Heart left ventricle (tissue), 16 donors: ENCODE measurements at regions not wholly inside any gene's neighbourhood (a gene's known extent, or its start where the extent isn't known, plus 50 kb on each side); places are given as distances from the start of the nearest gene placed in this dataset.

Experiments used
- ATAC-seq, 4 donors: fragments of 200-7000 bp; cut with Tn5 transposase; one replicate each; pipeline ENCODE4 v1.9.1; 2020 to 2022; ENCODE audit warnings: moderate library complexity in 4 of 4, mild to moderate bottlenecking in 3 of 4, moderate number of reproducible peaks in 1 of 4
- DNase-seq, 5 donors: peaks; one replicate each; pipeline ENCODE4 v3.0.0-alpha.2; 2020
- H3K27ac ChIP-seq, 12 donors: fragments of 200-600 bp; sonication (generic) in 4 of 12; one replicate each; pipeline versions ENCODE4 v1.5.0 to v1.8.0; 2016 to 2022; ENCODE audit warnings: mild to moderate bottlenecking in 2 of 12
- H3K27me3 ChIP-seq, 9 donors: fragments of 200-600 bp; sonication (generic) in 2 of 9; one replicate each; pipeline versions ENCODE4 v1.5.1 to v1.8.0; 2016 to 2022; ENCODE audit warnings: mild to moderate bottlenecking in 3 of 9
- H3K36me3 ChIP-seq, 9 donors: fragments of 200-600 bp; sonication (generic) in 2 of 9; one replicate each; pipeline versions ENCODE4 v1.5.0 to v1.8.0; 2018 to 2022; ENCODE audit warnings: mild to moderate bottlenecking in 2 of 9
- H3K4me1 ChIP-seq, 12 donors: fragments of 200-600 bp; sonication (generic) in 4 of 12; one replicate each; pipeline versions ENCODE4 v1.5.0 to v1.8.0; 2016 to 2022; ENCODE audit warnings: mild to moderate bottlenecking in 3 of 12
- H3K4me3 ChIP-seq, 12 donors: fragments of 200-600 bp; sonication (generic) in 4 of 12; one replicate each; pipeline versions ENCODE4 v1.5.0 to v1.8.0; 2017 to 2022; ENCODE audit warnings: mild to moderate bottlenecking in 9 of 12, moderate library complexity in 4 of 12
- H3K9me3 ChIP-seq, 12 donors: fragments of 200-600 bp; sonication (generic) in 4 of 12; one replicate each; pipeline versions ENCODE4 v1.5.0 to v1.8.0; 2016 to 2022; ENCODE audit warnings: mild to moderate bottlenecking in 1 of 12
- CTCF ChIP-seq, 12 donors: fragments of 200-600 bp; sonication (generic) in 4 of 12; IDR thresholded peaks; one replicate each; pipeline versions ENCODE4 v1.5.0 to v1.8.0; 2018 to 2022; ENCODE audit warnings: antibody characterized with exemption in 12 of 12, mild to moderate bottlenecking in 5 of 12
- POLR2A ChIP-seq, 2 donors: fragments of 450-650 bp; IDR thresholded peaks; one replicate each; pipeline ENCODE4 v1.6.1; 2017; ENCODE audit warnings: antibody characterized with exemption in 2 of 2, mild to moderate bottlenecking in 2 of 2, moderate library complexity in 2 of 2
- WGBS, 4 donors: extraction: QIAGEN DNeasy Blood & Tissue Kit in 2 of 4; methylation state at CpG; one replicate each; pipeline versions ENCODE4 v1.1.5 to v1.1.7; 2013 to 2018; 5-methylcytosine and 5-hydroxymethylcytosine counted together
- intact Hi-C, 10 donors: fragments of 100-400 bp; cut with DNase I; formaldehyde crosslinking; loops; one replicate each; pipeline versions ENCODE4 v1.11.1 to v1.14.2; 2022
- donor health status: ischemic (EF 13 %, LVEDD 7.1; RV severe dilation, severe dysfunction).
- donor health status: healthy with polysubstance abuse.
- donor health status: DM: no; HTN: yes; CAD: no.
- donor health status: DM: no; HTN: no; CAD: no.
- donor health status: ischemic (EF 25% LVEDD 6.9; RV normal size, moderate dysfunction).
- donor health status: ischemic (EF 25% LVEDD 5.7; RV mildly dilated, moderate dysfunction).
- donor health status: healthy.
- donor health status: DM: yes; HTN: yes; CAD: no.
- donor health status: ischemic (EF 35%, LVEDD 5.7; RV mildly dilated, moderate dysfunction).
- donor health status: nonischemic (EF 11% LVEDD 7.7; RV severe dilation, severe dysfunction).
- donor health status: DM: yes; HTN: yes; CAD: no.
- donor health status: PGD.
- donor health status: ischemic (EF 29% LVEDD 5.4; RV normal size, mild dysfunction).
- donor health status: nonischemic (EF 23%, LVEDD 6.1; RV moderate dilation, normal function).

- peaks cover 0 to 19% (median 8%) of the 10 kb centered on the region in 12 donors for H3K4me1 ChIP-seq
- no peak overlapping the region for H3K27ac ChIP-seq
- WGBS, 4 donors: 87 to 96% (median 93%) methylated on average over 13 of the region's 13 CpGs
- intact Hi-C loops: no loop called here
- no peaks in the 10 kb centered on the region for H3K27me3 ChIP-seq
- ATAC-seq: no peak
- peaks cover 0 to 16% (median 7%) of the 10 kb centered on the region in 12 donors for H3K9me3 ChIP-seq
- H3K4me3 ChIP-seq: no peak overlapping the region
- TF ChIP-seq CTCF (IDR thresholded peaks at IDR 0.05) (no peak), POLR2A (IDR thresholded peaks at IDR 0.05) (no peak)
- peak in 2 of 5 donors; percentile 4 to 5 for DNase-seq
- H3K36me3 ChIP-seq: no peaks in the 10 kb centered on the region
Observed at GRCh38 chr11:69423181-69423580, 58.3 kb upstream of the LINC01488 start.

GRCh38 chr11:69423611-69424385 lies 57.7 kb upstream of the LINC01488 start:
- Histone ChIP-seq H3K27me3 (no peaks in the 10 kb centered on the region), H3K9me3 (peaks cover 0 to 16% (median 7%) of the 10 kb centered on the region in 12 donors), H3K27ac (no peak overlapping the region), H3K4me1 (peaks cover 0 to 19% (median 8%) of the 10 kb centered on the region in 12 donors), H3K4me3 (no peak overlapping the region), H3K36me3 (no peaks in the 10 kb centered on the region)
- 91 to 96% (median 94%) methylated on average over 12 of the region's 12 CpGs for WGBS, 4 donors
- peak in 2 of 5 donors; percentile 10 to 12 for DNase-seq
- ATAC-seq: no peak
- intact Hi-C loops: no loop called here
- TF ChIP-seq CTCF (IDR thresholded peaks at IDR 0.05) (no peak), POLR2A (IDR thresholded peaks at IDR 0.05) (no peak)

- no peak for DNase-seq
- H3K27me3 ChIP-seq: no peaks in the 10 kb centered on the region
- 72 to 97% (median 81%) methylated on average over 3 of the region's 3 CpGs for WGBS, 4 donors
- ATAC-seq: no peak
- no peak overlapping the region for H3K27ac ChIP-seq
- H3K36me3 ChIP-seq: no peaks in the 10 kb centered on the region
- H3K4me1 ChIP-seq: peaks cover 0 to 12% (median 8%) of the 10 kb centered on the region in 12 donors
- no peak for TF ChIP-seq POLR2A (IDR thresholded peaks at IDR 0.05)
- TF ChIP-seq CTCF (IDR thresholded peaks at IDR 0.05): no peak
- peaks cover 0 to 16% (median 7%) of the 10 kb centered on the region in 12 donors for H3K9me3 ChIP-seq
- H3K4me3 ChIP-seq: no peak overlapping the region
- intact Hi-C loops: no loop called here
Observed at GRCh38 chr11:69424748-69425147, 56.7 kb upstream of the LINC01488 start.

- no peak for DNase-seq
- Histone ChIP-seq H3K27ac (no peak overlapping the region), H3K4me3 (no peak overlapping the region), H3K9me3 (peaks cover 0 to 16% (median 7%) of the 10 kb centered on the region in 12 donors), H3K36me3 (no peaks in the 10 kb centered on the region), H3K27me3 (no peaks in the 10 kb centered on the region), H3K4me1 (peaks cover 0 to 5% (median 3%) of the 10 kb centered on the region in 12 donors)
- whole genome bisulfite sequencing, 4 donors: 92 to 98% (median 94%) methylated on average over 7 of the region's 7 CpGs
- TF ChIP-seq CTCF (IDR thresholded peaks at IDR 0.05) (no peak), POLR2A (IDR thresholded peaks at IDR 0.05) (no peak)
- no peak for ATAC-seq
- intact Hi-C loops: no loop called here
Observed at GRCh38 chr11:69425444-69425843, 56.0 kb upstream of the LINC01488 start.
